B cell (primary cell): ENCODE measurements at regions not wholly inside any gene's neighbourhood (a gene's known extent, or its start where the extent isn't known, plus 50 kb on each side); places are given as distances from the start of the nearest gene placed in this dataset.

Experiments used
- ATAC-seq: fragments of 200-7000 bp; cut with Tn5 transposase; one replicate; pipeline ENCODE4 v1.10.0; 2021; ENCODE audit warnings: low read depth, mild to moderate bottlenecking, moderate number of reproducible peaks, moderate library complexity
- CTCF ChIA-PET: fragments of 350-600 bp; sonication (Branson Sonifier 250); formaldehyde crosslinking; loops from one replicate; lab custom pipeline; 2021; ENCODE audit warnings: antibody characterized with exemption, inconsistent platforms; lab: Charles Lee
- POLR2A ChIA-PET: fragments of 350-600 bp; sonication (Branson Sonifier 250); formaldehyde crosslinking; loops from one replicate; lab custom pipeline; 2021; ENCODE audit warnings: antibody characterized with exemption; lab: Charles Lee
- DNase-seq: peaks from one replicate; pipeline ENCODE4 v3.0.0; 2013
- H2AFZ ChIP-seq: 2 replicates; pipeline ENCODE4 v1.6.1; 2012; ENCODE audit warnings: mild to moderate bottlenecking, low read depth, low read length; ENCODE audit not compliant: insufficient read depth, poor library complexity, severe bottlenecking
- H3K27ac ChIP-seq, 2 donors: 1 replicate in 1 of 2; 2 replicates in 1 of 2; pipeline ENCODE4 v1.5.1; 2012 to 2013; ENCODE audit warnings: low read length in 2 of 2, mild to moderate bottlenecking in 2 of 2, moderate library complexity in 1 of 2
- H3K27me3 ChIP-seq, 4 experiments: fragments of 200-600 bp in 1 of 4; sonication (generic) in 1 of 4; replicated peaks in 1 of 4; 1 replicate in 2 of 4; 2 replicates in 2 of 4; pipeline versions ENCODE4 v1.6.1 to v1.7.0; 2013 to 2016; ENCODE audit warnings: low read length in 3 of 4, mild to moderate bottlenecking in 2 of 4, mixed read lengths in 1 of 4, moderate library complexity in 1 of 4; ENCODE audit not compliant: insufficient read depth in 4 of 4, control insufficient read depth in 3 of 4; ENCODE audit errors: control extremely low read depth in 1 of 4
- H3K36me3 ChIP-seq, 2 experiments: replicated peaks in 1 of 2; 1 replicate in 1 of 2; 2 replicates in 1 of 2; pipeline versions ENCODE4 v1.6.1 to v1.7.1; 2013; ENCODE audit warnings: low read length in 1 of 2; ENCODE audit not compliant: insufficient read depth in 2 of 2, control insufficient read depth in 1 of 2; ENCODE audit errors: control extremely low read depth in 1 of 2, extremely low read depth in 1 of 2
- H3K4me1 ChIP-seq, 2 donors: fragments of 200-600 bp in 1 of 2; sonication (generic) in 1 of 2; 1 replicate in 1 of 2; 2 replicates in 1 of 2; pipeline versions ENCODE4 v1.5.1 to v1.6.1; 2013 to 2017; ENCODE audit warnings: low read length in 2 of 2; ENCODE audit not compliant: control insufficient read depth in 2 of 2, insufficient read depth in 2 of 2
- H3K4me2 ChIP-seq: replicated peaks from 2 replicates; pipeline ENCODE3; 2012; ENCODE audit warnings: mild to moderate bottlenecking, low read depth, low read length; ENCODE audit not compliant: poor library complexity, severe bottlenecking
- H3K4me3 ChIP-seq, 5 experiments: fragments of 200-600 bp in 1 of 5; sonication (generic) in 1 of 5; 1 replicate in 3 of 5; 2 replicates in 2 of 5; pipeline versions ENCODE4 v1.5.1 to v1.7.0; 2011 to 2016; ENCODE audit warnings: low read length in 4 of 5, mild to moderate bottlenecking in 4 of 5, low read depth in 2 of 5, control low read depth in 1 of 5, moderate library complexity in 1 of 5; ENCODE audit not compliant: insufficient read depth in 1 of 5; ENCODE audit errors: control extremely low read depth in 1 of 5, extremely low read depth in 1 of 5
- H3K79me2 ChIP-seq: fragments of 200-600 bp; sonication (generic); one replicate; pipeline ENCODE4 v1.6.0; 2016; ENCODE audit warnings: low read length; ENCODE audit not compliant: control insufficient read depth, insufficient read depth
- H3K9ac ChIP-seq: fragments of 200-600 bp; sonication (generic); 2 replicates; pipeline ENCODE4 v1.6.1; 2017; ENCODE audit warnings: mild to moderate bottlenecking, low read length, moderate library complexity
- H3K9me3 ChIP-seq, 3 donors: one replicate each; pipeline versions ENCODE4 v1.6.1 to v1.7.1; 2013; ENCODE audit warnings: low read length in 2 of 3; ENCODE audit not compliant: control insufficient read depth in 2 of 3, insufficient read depth in 1 of 3; ENCODE audit errors: control extremely low read depth in 1 of 3
- H4K20me1 ChIP-seq: 2 replicates; pipeline ENCODE4 v1.6.0; 2012; ENCODE audit warnings: mild to moderate bottlenecking, low read length; ENCODE audit not compliant: insufficient read depth, control insufficient read depth, poor library complexity, severe bottlenecking
- H3K27ac Mint-ChIP-seq: one replicate; pipeline ENCODE4 v1.8.0; 2021; ENCODE audit warnings: mixed read lengths
- H3K27me3 Mint-ChIP-seq: one replicate; pipeline ENCODE4 v1.8.0; 2021; ENCODE audit warnings: mixed read lengths
- H3K4me1 Mint-ChIP-seq: one replicate; pipeline ENCODE4 v1.8.0; 2021; ENCODE audit warnings: mixed read lengths
- H3K4me3 Mint-ChIP-seq: one replicate; pipeline ENCODE4 v1.8.0; 2021; ENCODE audit warnings: mixed read lengths
- H3K9me3 Mint-ChIP-seq: one replicate; pipeline ENCODE4 v1.8.0; 2022; ENCODE audit warnings: mixed read lengths; ENCODE audit not compliant: insufficient read depth
- CTCF ChIP-seq: fragments of 200-600 bp; IDR thresholded peaks from one replicate; pipeline ENCODE4 v1.8.0; 2022; ENCODE audit warnings: antibody characterized with exemption, mild to moderate bottlenecking
- EZH2 ChIP-seq: IDR thresholded peaks from 2 replicates; pipeline ENCODE4 v1.6.1; 2012; ENCODE audit warnings: borderline replicate concordance, low read depth, mild to moderate bottlenecking, moderate library complexity, low read length; ENCODE audit not compliant: insufficient read depth, poor library complexity, severe bottlenecking
- WGBS: methylation state at CpG from one replicate; pipeline ENCODE4 v1.1.5; 2013; ENCODE audit warnings: missing lambda C conversion rate; ENCODE audit not compliant: insufficient coverage; 5-methylcytosine and 5-hydroxymethylcytosine counted together
- intact Hi-C: fragments of 100-400 bp; cut with micrococcal nuclease; formaldehyde crosslinking; loops from one replicate; pipeline ENCODE4 v1.10.0; 2022

DNA sequence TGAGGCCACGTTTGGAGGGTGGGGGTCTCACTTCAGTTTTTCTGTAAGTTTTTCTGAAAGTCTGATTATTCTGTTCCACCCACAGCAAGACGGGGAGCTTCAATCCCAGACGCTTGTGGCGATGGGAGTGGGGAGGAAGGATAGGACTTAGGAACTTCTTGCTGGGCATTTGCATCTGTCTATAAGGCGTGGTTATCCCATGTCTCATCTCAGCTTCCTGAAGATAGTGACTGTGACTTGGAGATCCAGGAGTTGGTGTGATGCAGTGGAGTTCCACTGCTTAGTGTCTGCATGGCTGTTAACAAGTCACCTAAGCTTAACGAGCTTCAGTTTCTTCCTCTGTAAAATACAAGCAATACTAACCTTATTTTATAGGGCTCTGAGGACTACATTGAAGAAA, 58.9 kb upstream of the BARX2 start:
- TF ChIP-seq EZH2 = no peak
- TF ChIP-seq CTCF = no peak
- Histone ChIP-seq H4K20me1 (no peaks in the 10 kb centered on the region), H3K4me2 (no peak overlapping the region), H3K4me3 (no peak overlapping the region), H3K27me3 (no peaks in the 10 kb centered on the region), H3K9me3 (no peaks in the 10 kb centered on the region), H3K4me1 (no peaks in the 10 kb centered on the region), H3K79me2 (no peaks in the 10 kb centered on the region), H3K27ac (no peak overlapping the region), H3K9ac (no peak overlapping the region), H2AFZ (no peak overlapping the region), H3K36me3 (no peaks in the 10 kb centered on the region)
- peaks cover 6% of the 10 kb centered on the region for H3K27me3 Mint-ChIP-seq
- DNase-seq = no peak
- H3K4me1 Mint-ChIP-seq = no peaks in the 10 kb centered on the region
- no peak for ATAC-seq
- no peak overlapping the region for H3K4me3 Mint-ChIP-seq
- no peaks in the 10 kb centered on the region for H3K9me3 Mint-ChIP-seq
- no peak overlapping the region for H3K27ac Mint-ChIP-seq
- ChIA-PET CTCF (interaction anchor here (0.9 kb wide), 1 partner anchor 85 kb away, joined by 3 read pairs; no protein-coding TSS in a partner anchor), POLR2A (no interaction called here)
- intact Hi-C loops = no loop called here
- 96% methylated on average over 4 of the region's 6 CpGs for WGBS

DNA sequence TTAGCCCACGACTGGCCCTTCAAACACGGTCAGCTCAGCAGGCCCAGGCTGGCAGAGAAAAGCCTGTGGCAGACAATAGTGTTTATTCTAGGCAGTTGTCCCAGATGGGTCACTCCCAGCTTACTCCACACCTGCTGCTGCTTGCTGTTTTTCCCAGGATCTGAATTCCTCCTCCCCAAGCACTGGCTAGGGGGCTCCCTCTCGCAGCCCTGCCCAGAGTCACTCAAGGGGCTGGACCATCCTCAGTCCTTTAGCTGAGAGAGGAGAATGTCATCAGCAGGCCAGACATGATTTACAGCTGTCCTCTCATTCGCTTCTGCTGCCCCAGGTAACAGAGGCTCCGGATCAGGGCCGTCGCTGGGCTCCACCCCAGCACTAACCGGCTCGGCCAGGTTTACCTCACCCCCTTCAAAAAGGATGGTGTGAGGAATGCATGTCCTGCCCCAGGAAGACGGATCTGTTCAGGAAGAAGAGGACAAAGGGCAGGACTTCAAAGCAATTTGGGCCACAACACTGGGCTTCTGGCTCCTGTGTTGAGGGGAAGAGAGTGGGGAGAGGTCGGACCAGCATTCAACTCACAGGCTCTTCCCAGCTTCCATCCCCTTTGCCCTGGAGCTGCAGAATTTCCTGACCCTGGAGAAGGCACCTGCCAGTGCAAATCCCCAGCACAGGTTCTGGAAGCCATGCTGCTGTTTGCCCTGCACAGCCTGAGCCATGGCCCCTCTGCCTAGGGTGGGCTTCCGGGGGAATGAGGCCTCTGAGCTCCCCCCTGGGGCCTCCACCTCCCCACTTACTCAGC, 59.7 kb upstream of the BARX2 start:
- H3K4me1 Mint-ChIP-seq = no peaks in the 10 kb centered on the region
- Histone ChIP-seq H3K27ac (no peak overlapping the region), H3K27me3 (no peaks in the 10 kb centered on the region), H3K79me2 (no peaks in the 10 kb centered on the region), H3K4me1 (no peaks in the 10 kb centered on the region), H3K9me3 (peaks cover 0 to 2% (median 0%) of the 10 kb centered on the region in 3 donors), H3K9ac (no peak overlapping the region), H2AFZ (no peak overlapping the region), H3K36me3 (no peaks in the 10 kb centered on the region), H3K4me2 (no peak overlapping the region), H3K4me3 (no peak overlapping the region), H4K20me1 (no peaks in the 10 kb centered on the region)
- no peak overlapping the region for H3K4me3 Mint-ChIP-seq
- CTCF ChIA-PET = interaction anchor here (1.7 kb wide), 1 partner anchor 16 kb away, joined by 5 read pairs; no protein-coding TSS in a partner anchor
- H3K9me3 Mint-ChIP-seq = no peaks in the 10 kb centered on the region
- 95% methylated on average over 11 of the region's 12 CpGs for WGBS
- no peak overlapping the region for H3K27ac Mint-ChIP-seq
- POLR2A ChIA-PET = no interaction called here
- ATAC-seq (no peak), DNase-seq (no peak)
- intact Hi-C loops = no loop called here
- no peak for TF ChIP-seq EZH2
- no peak for TF ChIP-seq CTCF
- peaks cover 6% of the 10 kb centered on the region for H3K27me3 Mint-ChIP-seq
